Neural crest cell (in vitro differentiated cells): ENCODE measurements at regions not wholly inside any gene's neighbourhood (a gene's known extent, or its start where the extent isn't known, plus 50 kb on each side); places are given as distances from the start of the nearest gene placed in this dataset.

Source experiments
- DNase-seq: peaks from one replicate; pipeline ENCODE4 v3.0.0; 2021; ENCODE audit warnings: low read depth, mixed read lengths, low spot score
- H3K27ac Mint-ChIP-seq: one replicate; pipeline ENCODE4 v1.8.0; 2021; ENCODE audit warnings: mild to moderate bottlenecking, mixed read lengths; ENCODE audit not compliant: unreplicated experiment
- H3K27me3 Mint-ChIP-seq: 2 replicates; pipeline ENCODE4 v1.8.0; 2021; ENCODE audit warnings: low read depth, mild to moderate bottlenecking, mixed read lengths
- H3K36me3 Mint-ChIP-seq: 2 replicates; pipeline ENCODE4 v1.8.0; 2021; ENCODE audit warnings: low read depth, mild to moderate bottlenecking, mixed read lengths
- H3K4me1 Mint-ChIP-seq: 2 replicates; pipeline ENCODE4 v1.8.0; 2021; ENCODE audit warnings: mixed read lengths
- H3K4me3 Mint-ChIP-seq: one replicate; pipeline ENCODE4 v1.8.0; 2021; ENCODE audit warnings: mild to moderate bottlenecking, mixed read lengths
- H3K9me3 Mint-ChIP-seq: 2 replicates; pipeline ENCODE4 v1.8.0; 2021; ENCODE audit warnings: mixed read lengths
- TF ChIP-seq, protein P1 (sequence below): fragments of 200-600 bp; sonication (generic); conservative IDR thresholded peaks from 2 replicates; pipeline ENCODE4 v1.5.0; 2021; ENCODE audit warnings: antibody characterized with exemption, mild to moderate bottlenecking

DNA sequence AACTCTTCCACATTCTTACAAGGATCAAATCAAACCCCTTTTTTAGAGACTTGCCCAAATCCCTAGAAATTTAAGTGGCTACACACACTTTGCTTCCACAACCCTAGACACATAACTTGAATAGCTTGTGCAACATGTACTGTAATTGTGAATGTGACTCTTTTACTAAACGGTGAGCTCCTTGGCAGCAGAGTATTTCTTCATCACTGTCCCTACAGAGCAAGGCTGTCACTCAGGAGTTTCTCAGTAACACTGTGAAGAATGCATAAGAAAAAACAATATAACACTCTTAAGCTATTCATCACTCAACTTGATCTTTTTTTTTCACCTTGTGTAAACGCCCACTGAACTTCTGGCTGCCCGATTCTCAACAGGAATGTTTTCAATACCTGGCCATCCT lies 53.8 kb upstream of the ADAMTS18 start:
- H3K4me1 Mint-ChIP-seq = no peaks in the 10 kb centered on the region

DNA sequence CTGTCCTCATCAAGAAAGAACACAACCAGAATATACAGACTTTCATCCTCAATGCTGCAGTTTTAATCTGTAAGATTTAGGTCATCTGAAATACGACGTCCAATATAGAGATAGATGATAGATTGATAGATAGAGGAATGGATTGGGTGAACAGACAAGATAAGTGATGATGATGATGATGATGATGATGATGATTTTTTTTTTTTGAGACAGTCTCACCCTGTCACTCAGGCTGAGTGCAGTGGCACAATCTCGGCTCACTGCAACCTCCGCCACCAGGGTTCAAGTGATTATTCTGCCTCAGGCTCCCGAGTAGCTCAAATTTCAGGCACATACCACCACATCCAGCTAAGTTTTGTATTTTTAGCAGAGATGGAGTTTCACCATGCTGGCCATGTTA lies 56.3 kb upstream of the ADAMTS18 start:
- Mint-ChIP-seq H3K27me3 (peaks cover 3% of the 10 kb centered on the region), H3K9me3 (no peaks in the 10 kb centered on the region), H3K27ac (no peak overlapping the region), H3K4me3 (no peak overlapping the region), H3K4me1 (no peaks in the 10 kb centered on the region), H3K36me3 (no peaks in the 10 kb centered on the region)
- TF ChIP-seq, protein P1, sequence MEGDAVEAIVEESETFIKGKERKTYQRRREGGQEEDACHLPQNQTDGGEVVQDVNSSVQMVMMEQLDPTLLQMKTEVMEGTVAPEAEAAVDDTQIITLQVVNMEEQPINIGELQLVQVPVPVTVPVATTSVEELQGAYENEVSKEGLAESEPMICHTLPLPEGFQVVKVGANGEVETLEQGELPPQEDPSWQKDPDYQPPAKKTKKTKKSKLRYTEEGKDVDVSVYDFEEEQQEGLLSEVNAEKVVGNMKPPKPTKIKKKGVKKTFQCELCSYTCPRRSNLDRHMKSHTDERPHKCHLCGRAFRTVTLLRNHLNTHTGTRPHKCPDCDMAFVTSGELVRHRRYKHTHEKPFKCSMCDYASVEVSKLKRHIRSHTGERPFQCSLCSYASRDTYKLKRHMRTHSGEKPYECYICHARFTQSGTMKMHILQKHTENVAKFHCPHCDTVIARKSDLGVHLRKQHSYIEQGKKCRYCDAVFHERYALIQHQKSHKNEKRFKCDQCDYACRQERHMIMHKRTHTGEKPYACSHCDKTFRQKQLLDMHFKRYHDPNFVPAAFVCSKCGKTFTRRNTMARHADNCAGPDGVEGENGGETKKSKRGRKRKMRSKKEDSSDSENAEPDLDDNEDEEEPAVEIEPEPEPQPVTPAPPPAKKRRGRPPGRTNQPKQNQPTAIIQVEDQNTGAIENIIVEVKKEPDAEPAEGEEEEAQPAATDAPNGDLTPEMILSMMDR = no peak
- no peak for DNase-seq

More for the DNA sequence above, 53.8 kb upstream of the ADAMTS18 start:
- no peak for DNase-seq
- Mint-ChIP-seq H3K36me3 (no peaks in the 10 kb centered on the region), H3K4me3 (no peak overlapping the region), H3K27ac (no peak overlapping the region), H3K9me3 (peaks cover 2% of the 10 kb centered on the region), H3K27me3 (peaks cover 5% of the 10 kb centered on the region)
- TF ChIP-seq, protein P1 = no peak

DNA sequence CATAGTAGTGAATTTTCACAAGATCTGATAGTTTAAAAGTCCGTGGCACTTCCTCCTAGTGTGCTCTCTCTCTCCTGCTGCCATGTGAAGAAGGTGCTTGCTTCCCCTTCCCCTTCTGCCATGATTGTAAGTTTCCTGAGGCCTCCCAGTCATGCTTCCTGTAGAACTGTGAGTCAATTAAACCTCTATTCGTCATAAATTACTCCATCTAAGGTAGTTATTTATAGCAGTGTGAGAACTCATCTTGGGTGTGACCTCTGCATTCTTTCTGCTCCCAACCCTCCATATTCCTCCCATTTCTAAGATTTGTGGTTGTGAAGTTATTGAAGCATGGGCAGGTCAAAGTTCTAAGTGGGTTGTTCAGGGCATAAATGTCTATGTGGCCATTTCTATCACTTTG lies 62.1 kb upstream of the ADAMTS18 start:
- Mint-ChIP-seq H3K36me3 (no peaks in the 10 kb centered on the region), H3K4me1 (peaks cover 19% of the 10 kb centered on the region), H3K9me3 (no peaks in the 10 kb centered on the region), H3K27me3 (peaks cover 2% of the 10 kb centered on the region), H3K27ac (no peak overlapping the region), H3K4me3 (no peak overlapping the region)
- TF ChIP-seq, protein P1 = no peak
- no peak for DNase-seq

DNA sequence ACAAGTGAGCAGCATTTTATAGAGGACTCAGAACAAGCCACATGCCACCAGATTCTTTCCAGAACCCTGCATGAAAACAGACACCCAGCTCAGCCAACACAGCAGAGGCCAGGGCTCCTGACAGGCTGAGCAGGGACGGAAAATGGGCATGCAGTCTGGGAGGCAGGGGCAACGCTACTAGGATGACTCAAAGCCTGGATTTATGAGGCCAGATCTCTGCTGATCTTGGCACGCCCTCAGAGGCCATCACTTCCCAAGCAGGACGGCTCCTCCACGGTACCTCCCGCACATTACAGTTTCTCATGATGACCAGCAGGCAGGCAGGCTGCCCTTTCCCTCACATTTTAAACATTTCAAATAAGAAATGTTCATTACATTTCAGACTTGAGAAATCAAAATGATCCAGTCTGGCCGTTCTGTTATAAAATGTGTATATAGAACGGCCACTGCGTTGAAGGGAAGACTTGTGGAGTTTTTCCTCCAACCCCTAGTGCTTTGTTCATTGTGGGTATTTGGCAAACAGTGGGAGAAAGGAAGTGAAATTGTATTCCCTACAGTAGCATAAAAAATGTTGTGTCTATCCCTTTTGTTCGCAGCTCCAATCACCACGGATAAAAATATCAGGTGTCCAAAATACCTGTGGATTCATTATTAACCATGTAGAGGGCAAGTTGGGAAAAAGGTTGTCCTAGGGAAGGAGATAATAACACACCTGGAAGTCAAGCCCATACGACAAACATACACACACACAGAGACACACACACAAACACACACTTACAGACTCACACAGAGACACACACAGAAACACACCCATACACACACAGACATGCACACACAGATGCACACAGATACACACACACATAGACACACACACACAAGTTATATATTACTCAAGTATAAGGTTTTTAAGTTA lies 64.8 kb upstream of the ADAMTS18 start:
- Mint-ChIP-seq H3K9me3 (no peaks in the 10 kb centered on the region), H3K36me3 (no peaks in the 10 kb centered on the region), H3K4me3 (no peak overlapping the region), H3K4me1 (peaks cover 19% of the 10 kb centered on the region), H3K27ac (no peak overlapping the region), H3K27me3 (no peaks in the 10 kb centered on the region)
- TF ChIP-seq, protein P1 = no peak
- no peak for DNase-seq

DNA sequence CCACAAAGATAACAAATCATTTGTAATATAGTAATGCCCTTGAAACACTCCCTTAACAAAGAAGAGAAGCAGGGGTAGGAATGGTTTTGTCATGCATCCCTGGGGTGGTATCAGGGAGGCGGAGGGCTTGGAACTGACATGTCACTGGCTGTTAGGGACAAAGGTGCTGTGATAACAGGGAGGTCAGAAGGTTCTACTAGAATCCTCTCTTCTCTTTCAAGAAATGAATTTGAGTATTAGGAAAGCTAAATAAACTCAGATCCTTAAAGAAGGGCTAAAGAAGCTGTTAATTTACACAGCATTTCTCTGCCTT lies 65.4 kb upstream of the ADAMTS18 start:
- no peak for DNase-seq
- H3K36me3 Mint-ChIP-seq = no peaks in the 10 kb centered on the region
- H3K9me3 Mint-ChIP-seq = no peaks in the 10 kb centered on the region
- H3K27me3 Mint-ChIP-seq = no peaks in the 10 kb centered on the region
- H3K27ac Mint-ChIP-seq = no peak overlapping the region
- peaks cover 19% of the 10 kb centered on the region for H3K4me1 Mint-ChIP-seq
- H3K4me3 Mint-ChIP-seq = no peak overlapping the region
- TF ChIP-seq, protein P1 = no peak
